ENCODE measurements at regions not wholly inside any gene's neighbourhood (a gene's known extent, or its start where the extent isn't known, plus 50 kb on each side); places are given as distances from the start of the nearest gene placed in this dataset.

GRCh38 chr18:54750350-54750749, 77.9 kb upstream of the RAB27B start:
- TF ChIP-seq SP1 (IDR thresholded peaks at IDR 0.05; ENCODE audit: low read depth): no peak
- TF ChIP-seq EZH2 (IDR thresholded peaks at IDR 0.05): no peak
- TF ChIP-seq POLR2A (IDR thresholded peaks at IDR 0.05; ENCODE audit: borderline replicate concordance, extremely low read depth, insufficient read depth, insufficient read length): no peak
- TF ChIP-seq MAX (IDR thresholded peaks at IDR 0.05): no peak
- TF ChIP-seq CTCF (IDR thresholded peaks at IDR 0.05 in 2 of 3, conservative IDR thresholded peaks at IDR 0.05 in 1 of 3; ENCODE audit: borderline replicate concordance in 1 of 3, insufficient read depth in 1 of 3, low read depth in 2 of 3, low read length in 2 of 3): no peak
- no peak for TF ChIP-seq ELF1 (IDR thresholded peaks at IDR 0.05; ENCODE audit: borderline replicate concordance, low read depth)
- TF ChIP-seq EGR1 (IDR thresholded peaks at IDR 0.05; ENCODE audit: low read depth): no peak
- no peak for TF ChIP-seq POLR2AphosphoS5 (IDR thresholded peaks at IDR 0.05; ENCODE audit: low read depth, low read length)
- TF ChIP-seq ZNF274 (IDR thresholded peaks at IDR 0.05; ENCODE audit: low read depth, low read length): no peak
- no peak for TF ChIP-seq SIN3A (IDR thresholded peaks at IDR 0.05; ENCODE audit: low read depth)

Data from HCT116 (cell line).